DMS 273 treated with DMSO at 0.1 percent for 48 hours (cell line): ENCODE measurements at regions not wholly inside any gene's neighbourhood (a gene's known extent, or its start where the extent isn't known, plus 50 kb on each side); places are given as distances from the start of the nearest gene placed in this dataset.

Experiments used
- DNase-seq: peaks from one replicate; lab custom pipeline; 2025; lab: John Stamatoyannopoulos, UW

- no peak for DNase-seq
Measured at GRCh38 chr4:52288212-52288855, 237.2 kb downstream of the SPATA18 start.

- DNase-seq, result peak; percentile 10
Measured at GRCh38 chr4:52290466-52290865, 239.4 kb downstream of the SPATA18 start.

GRCh38 chr4:52292245-52292644, 241.1 kb downstream of the SPATA18 start:
- DNase-seq, result no peak

GRCh38 chr4:52296341-52296740, 245.2 kb downstream of the SPATA18 start:
- no peak for DNase-seq

- DNase-seq, result no peak
Measured at GRCh38 chr4:52298444-52298843, 247.3 kb downstream of the SPATA18 start.

- DNase-seq, result peak; percentile 93
Measured at GRCh38 chr4:52299120-52299519, 248.0 kb downstream of the SPATA18 start.

GRCh38 chr4:52311464-52312125, 260.5 kb downstream of the SPATA18 start:
- DNase-seq, result no peak

- no peak for DNase-seq
Measured at GRCh38 chr4:52312722-52313121, 261.6 kb downstream of the SPATA18 start.

GRCh38 chr4:52317361-52317879, 266.3 kb downstream of the SPATA18 start:
- DNase-seq, result no peak

- DNase-seq, result no peak
Measured at GRCh38 chr4:52317981-52318380, 266.9 kb downstream of the SPATA18 start.

GRCh38 chr4:52329894-52330293, 278.8 kb downstream of the SPATA18 start:
- DNase-seq, result no peak

- DNase-seq, result no peak
Measured at GRCh38 chr4:52343595-52343994, 292.5 kb downstream of the SPATA18 start.

GRCh38 chr4:52350926-52351325, 299.8 kb downstream of the SPATA18 start:
- no peak for DNase-seq

- DNase-seq, result no peak
Measured at GRCh38 chr4:52358366-52358765, 300.7 kb downstream of the USP46 start.

GRCh38 chr4:52358883-52359321, 300.2 kb downstream of the USP46 start:
- DNase-seq, result no peak

- no peak for DNase-seq
Measured at GRCh38 chr4:52366191-52366590, 292.9 kb downstream of the USP46 start.

- no peak for DNase-seq
Measured at GRCh38 chr4:52366621-52367020, 292.5 kb downstream of the USP46 start.

GRCh38 chr4:52367282-52367830, 291.7 kb downstream of the USP46 start:
- no peak for DNase-seq

- DNase-seq, result no peak
Measured at GRCh38 chr4:52368895-52369294, 290.2 kb downstream of the USP46 start.

- DNase-seq, result no peak
Measured at GRCh38 chr4:52369649-52370048, 289.5 kb downstream of the USP46 start.

GRCh38 chr4:52370576-52370975, 288.5 kb downstream of the USP46 start:
- DNase-seq, result no peak

GRCh38 chr4:52371841-52372240, 287.3 kb downstream of the USP46 start:
- DNase-seq, result no peak

- no peak for DNase-seq
Measured at GRCh38 chr4:52372269-52372668, 286.8 kb downstream of the USP46 start.
